PC-3 (cell line): ENCODE measurements at regions not wholly inside any gene's neighbourhood (a gene's known extent, or its start where the extent isn't known, plus 50 kb on each side); places are given as distances from the start of the nearest gene placed in this dataset.

ENCODE experiments used
- CTCF ChIP-seq: fragments of 300-600 bp; sonication (generic); conservative IDR thresholded peaks from 2 replicates; pipeline ENCODE4 v1.5.1; 2017; ENCODE audit warnings: antibody characterized with exemption, low read depth, mild to moderate bottlenecking, low read length
- EZH2 ChIP-seq: fragments of 300-600 bp; sonication (generic); IDR thresholded peaks from one replicate; pipeline ENCODE4 v1.6.1; 2017; ENCODE audit warnings: antibody characterized with exemption, mild to moderate bottlenecking, low read length; ENCODE audit not compliant: unreplicated experiment
- EZH2phosphoT487 ChIP-seq: fragments of 300-600 bp; sonication (generic); IDR thresholded peaks from 2 replicates; pipeline ENCODE4 v1.6.1; 2018; ENCODE audit warnings: mild to moderate bottlenecking, antibody characterized with exemption, low read length, borderline replicate concordance

GRCh38 chr10:71077796-71078453, 134.4 kb upstream of the UNC5B start:
- TF ChIP-seq EZH2 (no peak), EZH2phosphoT487 (no peak), CTCF (no peak)
